GM19238 (cell line): ENCODE measurements at regions not wholly inside any gene's neighbourhood (a gene's known extent, or its start where the extent isn't known, plus 50 kb on each side); places are given as distances from the start of the nearest gene placed in this dataset.
"Not testable (repeated sequence)": the region's sequence is repeated elsewhere in the genome, so short reads cannot be mapped to it uniquely, and the experiment has no call there.

ENCODE experiments used
- DNase-seq: peaks from one replicate; pipeline ENCODE4 v3.0.0; 2011; ENCODE audit warnings: low spot score; ENCODE audit not compliant: insufficient read length

GRCh38 chr4:30869387-30869786 is 149.2 kb downstream of the PCDH7 start:
- not testable (repeated sequence) for DNase-seq

DNA sequence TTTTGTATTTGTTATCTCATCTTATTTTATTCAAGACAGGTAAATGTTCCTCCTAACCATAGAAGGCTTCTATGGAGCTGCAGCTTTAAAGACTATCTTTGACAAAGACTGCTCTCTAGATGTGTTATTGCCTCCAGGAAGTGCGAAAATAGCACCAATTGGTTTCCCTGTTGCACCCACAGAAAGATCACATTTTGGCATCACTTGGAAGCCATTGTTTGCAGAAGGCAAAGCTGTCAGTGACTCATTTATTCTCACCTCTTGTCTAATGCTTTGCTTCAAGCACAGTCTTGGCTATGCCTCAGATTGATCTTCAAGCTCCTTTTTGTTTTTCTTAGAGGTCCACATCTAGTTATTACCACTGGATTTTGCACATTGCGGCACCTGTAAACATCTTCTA is 150.3 kb downstream of the PCDH7 start:
- DNase-seq: no peak

- no peak for DNase-seq
These were observed 155.6 kb downstream of the PCDH7 start for GRCh38 chr4:30875658-30876269.

DNA sequence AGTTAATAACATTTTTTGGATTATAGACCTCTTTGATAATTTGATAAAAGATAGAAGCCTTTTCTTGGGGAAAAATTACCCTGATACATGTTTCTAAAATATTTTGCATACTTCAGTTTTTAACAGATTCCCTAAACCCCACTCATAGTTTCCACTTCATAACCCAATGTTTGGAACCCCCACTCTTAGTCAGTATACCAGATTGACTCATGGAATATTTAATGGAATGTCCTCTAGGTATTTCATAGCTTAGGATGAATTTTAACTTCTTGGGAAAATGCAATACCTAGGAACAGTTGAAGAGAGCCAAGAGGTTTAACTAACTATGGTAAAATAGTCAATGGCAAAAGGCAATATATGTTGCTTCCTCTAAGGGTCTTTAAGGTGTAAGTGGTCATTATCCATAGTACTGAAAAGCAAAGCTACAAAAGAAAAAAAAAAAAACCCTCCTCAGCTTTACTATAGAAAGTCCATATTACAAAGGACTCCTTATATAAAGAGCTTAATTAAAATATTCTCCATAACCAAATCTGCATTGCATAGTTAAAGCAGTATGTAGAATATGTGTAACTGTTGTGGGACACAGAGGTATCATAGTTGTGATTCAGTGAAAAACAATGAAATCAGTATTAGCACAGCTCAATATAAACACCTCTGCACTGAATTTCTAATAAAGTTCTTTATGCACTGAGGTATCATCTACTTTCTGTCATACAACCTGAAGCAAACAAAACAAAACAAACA is 159.9 kb downstream of the PCDH7 start:
- no peak for DNase-seq

- no peak for DNase-seq
These were observed 161.8 kb downstream of the PCDH7 start for GRCh38 chr4:30881985-30882384.

- DNase-seq: no peak
These were observed 162.3 kb downstream of the PCDH7 start for GRCh38 chr4:30882443-30882842.

GRCh38 chr4:30882995-30883675 is 163.0 kb downstream of the PCDH7 start:
- no peak for DNase-seq

DNA sequence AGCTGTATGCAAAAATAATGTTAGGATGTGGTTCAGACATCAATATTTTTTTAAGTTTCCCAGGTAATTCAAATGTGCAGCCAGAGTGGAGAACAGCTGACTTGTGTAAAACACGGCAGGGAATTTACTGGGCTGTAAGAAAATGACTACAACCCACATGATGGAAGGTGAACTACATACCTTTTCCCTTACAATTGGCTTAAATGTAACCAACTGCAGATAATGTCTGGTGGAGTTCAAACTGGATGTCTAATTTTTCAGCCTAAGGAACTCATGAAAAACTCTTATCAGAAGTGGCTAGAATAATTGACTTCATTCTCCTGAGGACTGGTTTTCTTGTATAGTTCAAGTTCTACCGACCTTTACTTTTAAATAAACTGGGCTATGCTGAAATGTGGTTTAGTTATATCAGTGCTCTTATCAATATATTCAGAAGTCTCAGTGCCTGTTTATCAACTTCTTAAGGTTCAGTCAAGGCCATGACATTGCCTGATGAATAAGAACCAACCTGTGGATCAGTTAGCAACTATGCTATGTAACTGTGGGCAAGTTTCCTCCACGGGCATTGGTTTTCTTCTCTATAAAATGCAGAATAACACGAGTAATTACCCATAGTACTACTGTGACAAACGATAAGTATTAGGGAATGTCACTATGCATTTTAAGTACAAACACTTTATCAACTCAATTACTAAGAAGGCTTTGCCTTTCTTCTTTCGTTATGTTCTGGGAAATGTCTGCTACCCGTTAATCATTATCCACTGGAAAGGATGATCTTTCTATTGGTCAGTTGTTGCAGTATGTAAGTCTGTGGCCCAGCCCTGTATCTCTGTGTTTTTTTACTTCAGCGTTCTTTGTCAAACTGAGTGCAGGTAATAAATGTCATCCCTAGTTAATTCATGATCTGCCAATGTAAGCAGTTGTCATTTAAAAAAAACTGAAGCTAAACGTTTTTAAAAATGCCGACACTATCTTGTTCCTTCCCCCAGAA is 181.6 kb downstream of the PCDH7 start:
- DNase-seq: no peak

DNA sequence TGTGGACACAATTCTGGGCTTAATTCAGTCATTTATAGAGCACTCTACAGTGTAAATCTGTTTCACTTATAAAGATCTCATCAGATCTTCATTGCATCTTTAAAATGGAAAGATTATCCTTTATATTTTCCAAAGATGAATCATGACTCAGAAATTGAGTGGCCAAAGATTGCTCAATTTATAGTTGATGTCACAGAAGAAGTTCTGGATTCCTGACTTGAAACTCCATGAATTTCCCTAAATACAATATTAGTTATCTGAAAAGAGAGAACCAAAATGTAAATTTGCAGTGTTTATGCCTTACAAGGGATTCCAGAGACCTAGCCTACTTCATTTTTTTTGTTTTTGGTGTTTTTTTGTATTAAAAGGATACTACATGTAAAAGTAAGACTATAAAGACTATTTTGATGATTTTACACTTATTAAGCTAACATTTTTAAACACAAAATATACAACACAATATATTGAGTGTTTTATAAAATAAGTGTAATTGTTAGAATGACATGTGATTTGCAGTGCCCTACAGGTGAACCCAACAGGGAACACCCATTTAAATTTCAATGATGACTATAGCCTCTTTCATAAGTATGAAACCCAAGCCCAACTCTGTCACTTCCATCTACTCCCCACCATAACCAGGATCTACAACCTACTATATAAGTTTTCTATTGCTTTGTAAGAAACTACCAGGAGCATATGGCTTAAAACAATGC is 183.5 kb downstream of the PCDH7 start:
- no peak for DNase-seq

GRCh38 chr4:30904215-30904555 is 184.0 kb downstream of the PCDH7 start:
- DNase-seq: no peak

DNA sequence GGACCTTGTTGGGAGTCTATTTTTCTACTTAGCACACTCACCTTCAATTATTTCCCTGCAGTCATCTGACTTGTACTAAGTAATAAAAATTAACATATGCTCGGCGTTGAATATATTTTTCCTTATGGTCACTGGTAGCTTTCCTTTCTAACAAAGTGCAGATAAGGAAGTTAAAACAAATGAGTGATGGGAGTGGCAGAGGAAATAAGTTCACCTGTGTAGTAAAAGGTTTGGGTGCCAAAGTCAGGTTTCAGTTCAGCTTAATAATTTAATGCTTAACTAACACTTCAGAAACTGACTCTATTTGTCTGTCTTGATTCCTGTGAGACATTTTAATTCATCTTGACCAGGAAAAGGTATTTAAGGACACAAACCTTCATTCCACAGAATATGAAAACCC is 184.4 kb downstream of the PCDH7 start:
- DNase-seq: no peak

DNA sequence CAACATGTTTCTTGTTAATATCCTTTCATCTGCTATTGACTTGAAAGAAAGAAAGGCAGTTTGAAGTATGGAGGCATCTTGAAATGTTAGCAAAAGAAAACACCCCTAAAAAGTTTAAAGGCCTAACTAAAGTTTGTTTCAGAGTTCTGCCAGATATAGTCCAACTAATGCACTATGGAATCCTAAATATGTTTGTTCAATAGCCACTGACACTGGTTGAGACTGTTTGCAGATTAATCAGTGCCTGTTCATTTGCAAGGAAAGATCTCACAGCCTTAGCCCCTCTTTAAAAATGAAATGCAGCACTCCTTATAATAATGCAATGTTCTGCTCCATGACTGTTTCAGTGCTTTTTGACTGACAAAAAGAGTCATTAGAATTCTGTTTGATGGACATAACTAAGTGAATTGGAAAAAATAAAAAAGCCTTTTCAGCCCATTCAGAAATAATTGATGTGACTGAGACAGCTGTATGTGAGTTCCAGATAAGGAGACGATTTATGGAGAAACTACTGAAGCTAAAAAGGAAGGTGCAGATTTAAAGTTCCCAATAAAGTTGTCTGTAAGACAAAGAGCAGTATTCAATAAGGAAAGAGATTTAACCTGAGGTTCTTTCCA is 192.0 kb downstream of the PCDH7 start:
- no peak for DNase-seq

DNA sequence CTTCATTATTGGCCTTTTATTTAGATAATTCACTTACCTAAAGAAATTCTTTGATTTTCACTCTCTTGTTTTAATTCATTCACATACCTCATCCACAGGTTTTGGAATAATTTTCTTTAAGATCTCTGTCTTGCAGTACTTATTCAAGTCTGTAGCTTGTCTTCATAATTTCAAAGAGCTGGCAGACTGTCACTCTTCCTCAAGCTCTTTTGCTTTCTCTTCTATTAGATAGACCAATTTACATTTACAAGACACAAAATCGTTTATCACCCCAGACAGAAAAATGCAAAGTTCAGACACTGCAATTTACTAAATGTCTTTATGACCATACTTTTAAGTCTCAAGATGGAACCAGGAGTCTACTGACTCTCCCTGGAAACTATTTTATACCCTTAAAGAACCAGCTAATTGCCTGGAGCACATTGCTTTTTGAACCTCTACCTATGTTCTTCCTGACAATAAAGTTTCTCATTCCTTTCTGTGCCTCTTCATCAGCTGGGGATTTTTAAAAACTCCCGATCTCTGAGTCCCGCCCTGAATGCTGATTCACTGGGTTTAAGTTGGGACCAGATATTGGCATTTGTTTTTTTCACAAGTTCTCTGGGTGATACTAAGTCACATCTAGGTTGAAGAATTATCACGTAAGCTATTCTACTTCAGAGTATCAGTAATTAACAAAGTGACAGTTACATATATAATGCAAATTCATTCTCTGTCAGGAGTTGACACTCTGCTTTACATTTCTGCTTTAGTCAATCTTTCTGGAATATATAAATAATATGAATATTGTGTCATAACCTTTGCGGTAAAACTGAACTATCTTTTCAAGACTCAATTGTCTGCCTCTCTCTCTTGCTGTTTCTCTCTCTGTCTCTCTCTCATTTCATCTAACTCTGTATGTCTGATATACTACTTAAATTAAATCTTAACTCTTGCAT is 196.4 kb downstream of the PCDH7 start:
- DNase-seq: no peak

DNA sequence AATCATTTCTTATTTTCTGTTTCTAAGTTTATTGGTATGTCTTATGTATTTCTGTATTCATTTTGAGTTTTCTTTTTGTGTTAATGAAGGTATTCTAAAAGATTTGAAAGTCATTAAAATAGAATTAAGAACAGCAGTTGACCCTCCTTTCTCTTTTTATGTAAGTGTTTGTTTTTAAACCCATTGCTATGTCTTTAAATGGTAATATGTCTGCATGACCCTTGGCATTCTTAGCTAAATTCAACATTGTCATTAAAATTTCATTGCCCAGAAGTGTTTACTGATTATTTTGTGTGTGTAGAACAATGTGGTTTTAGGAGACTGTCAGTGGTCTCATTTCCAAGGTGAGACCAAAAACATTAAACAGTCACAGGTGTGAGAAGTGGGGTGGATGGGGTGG is 197.8 kb downstream of the PCDH7 start:
- no peak for DNase-seq

DNA sequence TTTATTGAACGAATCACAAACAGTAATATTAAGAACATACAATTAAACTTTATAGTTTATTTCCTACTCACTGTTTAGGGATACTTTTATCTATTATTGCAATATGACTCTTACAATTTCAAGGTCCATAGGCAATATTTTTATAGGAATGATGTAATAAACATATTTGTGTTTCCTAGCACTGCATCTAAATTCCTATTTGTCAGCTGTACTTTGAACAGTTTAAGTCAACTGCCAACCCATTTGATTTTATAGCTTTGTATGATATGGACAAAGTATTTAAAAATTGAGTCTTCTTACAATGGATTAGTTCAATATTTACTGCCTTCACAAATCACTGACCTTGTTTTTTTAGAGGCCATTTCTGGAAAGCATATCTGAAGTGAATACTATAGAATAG is 199.3 kb downstream of the PCDH7 start:
- DNase-seq: no peak

GRCh38 chr4:30920043-30920442 is 199.9 kb downstream of the PCDH7 start:
- DNase-seq: no peak

DNA sequence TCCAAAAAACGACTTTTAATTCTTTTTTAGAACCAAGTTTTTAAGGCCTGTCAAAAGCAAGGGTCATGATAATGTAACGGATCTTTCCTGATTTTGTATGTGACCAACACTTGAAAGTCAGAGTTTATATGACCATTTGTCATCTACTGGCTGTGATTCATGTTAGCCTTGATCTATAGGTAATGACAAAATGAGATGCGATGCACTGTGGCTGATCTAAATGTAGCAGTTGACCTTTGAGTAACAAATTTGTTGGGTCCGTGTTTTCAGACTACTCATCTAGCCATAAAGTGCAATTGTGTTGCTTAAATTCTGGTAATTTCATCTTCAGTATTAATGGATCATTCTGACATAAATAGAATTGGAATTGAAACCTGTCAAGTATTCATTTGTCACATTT is 202.5 kb downstream of the PCDH7 start:
- no peak for DNase-seq

DNA sequence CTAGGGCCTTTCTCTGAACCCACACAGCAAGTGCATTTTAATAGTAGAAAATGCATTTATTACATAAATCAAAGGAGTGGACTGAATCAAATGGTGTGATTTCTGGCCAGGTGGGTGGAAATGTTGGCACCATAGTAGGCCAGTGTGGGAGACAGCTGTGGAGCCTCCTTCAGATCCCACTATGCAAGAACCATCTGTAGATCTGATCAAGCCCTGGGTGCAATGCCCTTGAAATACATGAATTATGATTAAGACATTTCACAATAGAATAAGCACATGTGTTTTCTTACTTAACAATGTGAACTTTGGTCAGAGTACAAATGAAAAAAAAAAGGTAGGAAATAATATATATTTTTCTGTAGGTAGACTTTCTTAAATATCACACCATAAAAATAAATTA is 204.3 kb downstream of the PCDH7 start:
- DNase-seq: no peak

GRCh38 chr4:30929649-30930048 is 209.5 kb downstream of the PCDH7 start:
- no peak for DNase-seq
